GM12878 (cell line): ENCODE measurements at regions not wholly inside any gene's neighbourhood (a gene's known extent, or its start where the extent isn't known, plus 50 kb on each side); places are given as distances from the start of the nearest gene placed in this dataset.

ENCODE experiments used
- ATAC-seq: fragments of 200-7000 bp; cut with Tn5 transposase; 3 replicates; pipeline ENCODE4 v1.9.1; 2020; ENCODE audit warnings: mild to moderate bottlenecking, moderate library complexity
- BruUV-seq: library from RNA; stranded (reverse); fragments of 400-500 nt; replicated peaks from 2 replicates; lab custom pipeline; 2021; lab: Mats Ljungman, UMichigan
- CTCF ChIA-PET: fragments of 300-600 bp; sonication (Branson Sonifier 250); formaldehyde crosslinking; extraction: SDS; loops from one replicate; lab custom pipeline; 2021; ENCODE audit warnings: inconsistent platforms; lab: Yijun Ruan, JAX
- POLR2A ChIA-PET: fragments of 350-600 bp; formaldehyde crosslinking; extraction: SDS; loops from one replicate; lab custom pipeline; 2021; ENCODE audit warnings: inconsistent platforms; lab: Charles Lee
- RAD21 ChIA-PET: fragments of 300-600 bp; sonication (Branson Sonifier 250); formaldehyde crosslinking; loops from one replicate; lab custom pipeline; 2023; ENCODE audit warnings: antibody characterized with exemption; ENCODE audit not compliant: unreplicated experiment; lab: Charles Lee
- SMC1A ChIA-PET: fragments of 300-600 bp; sonication (Branson Sonifier 250); formaldehyde crosslinking; loops from one replicate; lab custom pipeline; 2023; ENCODE audit not compliant: unreplicated experiment, uncharacterized antibody; lab: Charles Lee
- DNase-seq: peaks from one replicate; pipeline ENCODE4 v3.0.0-alpha.2; 2011; ENCODE audit warnings: low read depth, low spot score
- FAIRE-seq: peaks from 3 replicates; lab custom pipeline; 2011; peaks lifted over from hg19 to GRCh38; lab: Jason Lieb, UNC
- H2AFZ ChIP-seq: 2 replicates; pipeline ENCODE4 v1.6.0; 2011; ENCODE audit warnings: low read depth, low read length, control low read depth; ENCODE audit not compliant: control insufficient read depth
- H3K27ac ChIP-seq: 2 replicates; pipeline ENCODE4 v1.5.1; 2011; ENCODE audit warnings: control low read depth; ENCODE audit not compliant: control insufficient read depth, insufficient read depth
- H3K27me3 ChIP-seq, 2 experiments: replicated peaks in 1 of 2; 2 replicates each; pipeline versions ENCODE4 v1.6.0 to v1.6.1; 2011; ENCODE audit warnings: low read length in 1 of 2; ENCODE audit not compliant: control insufficient read depth in 2 of 2, insufficient read depth in 2 of 2
- H3K36me3 ChIP-seq, 2 experiments: 2 replicates each; pipeline ENCODE4 v1.5.1; 2011; ENCODE audit warnings: low read length in 1 of 2; ENCODE audit not compliant: control insufficient read depth in 2 of 2, insufficient read depth in 2 of 2
- H3K4me1 ChIP-seq: 2 replicates; pipeline ENCODE4 v1.6.1; 2011; ENCODE audit warnings: mild to moderate bottlenecking, low read length, moderate library complexity, mixed read lengths; ENCODE audit not compliant: control insufficient read depth, insufficient read depth
- H3K4me2 ChIP-seq: 2 replicates; pipeline ENCODE4 v1.6.0; 2011; ENCODE audit warnings: control low read depth; ENCODE audit not compliant: control insufficient read depth, insufficient read depth
- H3K4me3 ChIP-seq: fragments of 200-600 bp; sonication (generic); 2 replicates; pipeline ENCODE4 v1.5.1; 2016
- H3K79me2 ChIP-seq: 2 replicates; pipeline ENCODE4 v1.6.0; 2011; ENCODE audit warnings: low read length; ENCODE audit not compliant: control insufficient read depth, insufficient read depth
- H3K9ac ChIP-seq: 2 replicates; pipeline ENCODE4 v1.8.0; 2011; ENCODE audit warnings: low read length, control low read depth, mixed read lengths; ENCODE audit not compliant: control insufficient read depth, insufficient read depth
- H3K9me3 ChIP-seq: replicated peaks from 3 replicates; pipeline ENCODE4 v1.5.1; 2011; ENCODE audit warnings: mild to moderate bottlenecking, low read length; ENCODE audit not compliant: control insufficient read depth, insufficient read depth
- H4K20me1 ChIP-seq: 2 replicates; pipeline ENCODE4 v1.6.0; 2011; ENCODE audit not compliant: control insufficient read depth, insufficient read depth
- DPF2 ChIP-seq: fragments of 450-650 bp; IDR thresholded peaks from 2 replicates; pipeline ENCODE4 v1.6.1; 2017; ENCODE audit warnings: mild to moderate bottlenecking
- E2F8 ChIP-seq: fragments of 450-650 bp; IDR thresholded peaks from 2 replicates; pipeline ENCODE4 v1.6.1; 2018; ENCODE audit warnings: mild to moderate bottlenecking, low read depth, moderate library complexity; ENCODE audit not compliant: partially characterized antibody
- MTA3 ChIP-seq: IDR thresholded peaks from 2 replicates; pipeline ENCODE4 v1.6.1; 2012; ENCODE audit warnings: low read length, inconsistent platforms, borderline replicate concordance
- NRF1 ChIP-seq: conservative IDR thresholded peaks from 2 replicates; pipeline ENCODE4 v1.6.1; 2011; ENCODE audit warnings: mild to moderate bottlenecking, low read depth, low read length, improper control_type of control experiment
- SRF ChIP-seq, 2 experiments: IDR thresholded peaks; 2 replicates each; pipeline ENCODE4 v1.6.1; 2011; ENCODE audit warnings: low read depth in 2 of 2, low read length in 2 of 2, mild to moderate bottlenecking in 1 of 2, moderate library complexity in 1 of 2
- ZNF687 ChIP-seq: fragments of 450-650 bp; IDR thresholded peaks from 2 replicates; pipeline ENCODE4 v1.6.1; 2017; ENCODE audit warnings: mild to moderate bottlenecking, moderate library complexity
- ZSCAN29 ChIP-seq: fragments of 450-650 bp; IDR thresholded peaks from 2 replicates; pipeline ENCODE4 v1.6.1; 2017; ENCODE audit warnings: mild to moderate bottlenecking, moderate library complexity
- WGBS: methylation state at CpG from one replicate; pipeline ENCODE4 v1.1.6; 2016; ENCODE audit warnings: low lambda C conversion rate; ENCODE audit not compliant: insufficient replicate concordance, insufficient coverage; ENCODE audit errors: missing lambda C conversion rate; 5-methylcytosine and 5-hydroxymethylcytosine counted together
- in situ Hi-C: fragments of 300-500 bp; cut with MboI; formaldehyde crosslinking; loops from 9 replicates; pipeline ENCODE4 v1.14.3; 2018; ENCODE audit warnings: mixed read lengths
- intact Hi-C: fragments of 100-400 bp; cut with micrococcal nuclease; formaldehyde crosslinking; loops from one replicate; pipeline ENCODE4 v1.14.2; 2022; ENCODE audit not compliant: unreplicated experiment

GRCh38 chr2:7800031-7800430, 881.8 kb upstream of the ID2 start:
- intact Hi-C loops = no loop called here

More at GRCh38 chr2:7800031-7800430, 881.8 kb upstream of the ID2 start:
- Histone ChIP-seq H3K27ac (no peak overlapping the region), H3K79me2 (no peaks in the 10 kb centered on the region), H3K9ac (no peak overlapping the region), H3K4me2 (no peak overlapping the region), H3K27me3 (no peaks in the 10 kb centered on the region), H4K20me1 (no peaks in the 10 kb centered on the region)
- SMC1A ChIA-PET = no interaction called here
- CTCF ChIA-PET = no interaction called here
- in situ Hi-C loops = no loop called here
- WGBS = 4% methylated on average over 2 of the region's 2 CpGs
- ATAC-seq = no peak
- TF ChIP-seq E2F8 = no peak
- TF ChIP-seq ZSCAN29 = no peak
- TF ChIP-seq SRF (IDR thresholded peaks at IDR 0.05; ENCODE audit: low read depth in 2 of 2, low read length in 2 of 2) = no peak
- no peak for TF ChIP-seq MTA3
- no peak for TF ChIP-seq NRF1
- TF ChIP-seq DPF2 = no peak
- TF ChIP-seq ZNF687 = no peak
- TF ChIP-seq, all 136 proteins: peak for 0
- no peak overlapping the region for H3K4me3 ChIP-seq
- no peaks in the 10 kb centered on the region; a peak in 1 of 4 replicates for H3K36me3 ChIP-seq
- ChIA-PET RAD21 (no interaction called here), POLR2A (no interaction called here)
- no TSS peak for BruUV-seq
- H2AFZ ChIP-seq = no peak overlapping the region
- H3K4me1 ChIP-seq = no peaks in the 10 kb centered on the region
- H3K9me3 ChIP-seq = peaks cover 17% of the 10 kb centered on the region; the same call in 2 of the 3 replicates
- no peak for FAIRE-seq
- no peak for DNase-seq
